ENCODE measurements at regions not wholly inside any gene's neighbourhood (a gene's known extent, or its start where the extent isn't known, plus 50 kb on each side); places are given as distances from the start of the nearest gene placed in this dataset.

- Mint-ChIP-seq H3K4me1 (no peaks in the 10 kb centered on the region), H3K36me3 (ENCODE audit: low read depth) (no peaks in the 10 kb centered on the region), H3K4me3 (no peak overlapping the region), H3K27me3 (ENCODE audit: low read depth) (no peaks in the 10 kb centered on the region), H3K9me3 (peaks cover 2% of the 10 kb centered on the region), H3K27ac (ENCODE audit: unreplicated experiment) (no peak overlapping the region)
- DNase-seq (ENCODE audit: low read depth, low spot score) = no peak
- TF ChIP-seq CTCF (conservative IDR thresholded peaks at IDR 0.05) = no peak
These were observed 459.6 kb downstream of the PTPRC start for GRCh38 chr1:199098468-199098867.

- no peak overlapping the region for H3K27ac Mint-ChIP-seq (ENCODE audit: unreplicated experiment)
- peaks cover 9% of the 10 kb centered on the region for H3K9me3 Mint-ChIP-seq
- H3K36me3 Mint-ChIP-seq (ENCODE audit: low read depth) = peaks cover 4% of the 10 kb centered on the region
- H3K4me1 Mint-ChIP-seq = no peaks in the 10 kb centered on the region
- no peak for DNase-seq (ENCODE audit: low read depth, low spot score)
- TF ChIP-seq CTCF (conservative IDR thresholded peaks at IDR 0.05) = no peak
- no peak overlapping the region for H3K4me3 Mint-ChIP-seq
- H3K27me3 Mint-ChIP-seq (ENCODE audit: low read depth) = no peaks in the 10 kb centered on the region
These were observed 462.3 kb downstream of the PTPRC start for GRCh38 chr1:199101139-199101538.

- peaks cover 10% of the 10 kb centered on the region for H3K9me3 Mint-ChIP-seq
- no peaks in the 10 kb centered on the region for H3K27me3 Mint-ChIP-seq (ENCODE audit: low read depth)
- H3K4me3 Mint-ChIP-seq = no peak overlapping the region
- TF ChIP-seq CTCF (conservative IDR thresholded peaks at IDR 0.05) = no peak
- no peaks in the 10 kb centered on the region for H3K4me1 Mint-ChIP-seq
- no peak for DNase-seq (ENCODE audit: low read depth, low spot score)
- H3K27ac Mint-ChIP-seq (ENCODE audit: unreplicated experiment) = no peak overlapping the region
- peaks cover 4% of the 10 kb centered on the region for H3K36me3 Mint-ChIP-seq (ENCODE audit: low read depth)
These were observed 462.8 kb downstream of the PTPRC start for GRCh38 chr1:199101635-199102034.

GRCh38 chr1:199102239-199102638, 463.4 kb downstream of the PTPRC start:
- peaks cover 4% of the 10 kb centered on the region for H3K36me3 Mint-ChIP-seq (ENCODE audit: low read depth)
- no peaks in the 10 kb centered on the region for H3K4me1 Mint-ChIP-seq
- DNase-seq (ENCODE audit: low read depth, low spot score) = no peak
- no peak for TF ChIP-seq CTCF (conservative IDR thresholded peaks at IDR 0.05)
- H3K27me3 Mint-ChIP-seq (ENCODE audit: low read depth) = no peaks in the 10 kb centered on the region
- no peak overlapping the region for H3K27ac Mint-ChIP-seq (ENCODE audit: unreplicated experiment)
- no peak overlapping the region for H3K4me3 Mint-ChIP-seq
- H3K9me3 Mint-ChIP-seq = peaks cover 11% of the 10 kb centered on the region

GRCh38 chr1:199109160-199109559, 470.3 kb downstream of the PTPRC start:
- H3K4me1 Mint-ChIP-seq = no peaks in the 10 kb centered on the region
- peaks cover 22% of the 10 kb centered on the region for H3K9me3 Mint-ChIP-seq
- H3K27me3 Mint-ChIP-seq (ENCODE audit: low read depth) = no peaks in the 10 kb centered on the region
- H3K27ac Mint-ChIP-seq (ENCODE audit: unreplicated experiment) = no peak overlapping the region
- no peak for DNase-seq (ENCODE audit: low read depth, low spot score)
- peaks cover 4% of the 10 kb centered on the region for H3K36me3 Mint-ChIP-seq (ENCODE audit: low read depth)
- H3K4me3 Mint-ChIP-seq = no peak overlapping the region
- no peak for TF ChIP-seq CTCF (conservative IDR thresholded peaks at IDR 0.05)

- Mint-ChIP-seq H3K36me3 (ENCODE audit: low read depth) (no peaks in the 10 kb centered on the region), H3K4me1 (no peaks in the 10 kb centered on the region), H3K4me3 (no peak overlapping the region), H3K27me3 (ENCODE audit: low read depth) (no peaks in the 10 kb centered on the region), H3K27ac (ENCODE audit: unreplicated experiment) (no peak overlapping the region), H3K9me3 (peaks cover 14% of the 10 kb centered on the region)
- no peak for DNase-seq (ENCODE audit: low read depth, low spot score)
- no peak for TF ChIP-seq CTCF (conservative IDR thresholded peaks at IDR 0.05)
These were observed 473.5 kb downstream of the PTPRC start for GRCh38 chr1:199112365-199112764.

Measured in neural crest cell (in vitro differentiated cells).